ENCODE measurements at regions not wholly inside any gene's neighbourhood (a gene's known extent, or its start where the extent isn't known, plus 50 kb on each side); places are given as distances from the start of the nearest gene placed in this dataset.

DNA sequence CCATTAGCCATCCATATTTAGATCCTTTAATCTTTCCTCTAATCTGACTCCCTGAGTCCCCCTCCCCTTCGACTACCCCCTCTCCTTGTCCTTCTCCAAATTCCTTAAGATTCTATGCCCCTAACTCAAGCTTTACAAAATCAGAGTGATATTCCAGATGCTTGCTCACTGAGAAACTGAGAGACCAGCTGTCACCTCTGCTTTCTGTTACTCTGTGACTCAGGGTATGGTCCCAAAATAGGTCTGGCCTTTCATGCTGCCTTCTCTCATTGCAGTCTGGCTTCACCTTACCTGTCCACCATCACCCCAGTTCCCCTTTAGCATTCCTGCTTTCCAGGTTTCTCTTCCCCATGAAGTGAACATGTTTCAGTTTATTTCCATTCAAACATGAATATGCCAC is 383.3 kb upstream of the SLC30A5 start:
- no peaks in the 10 kb centered on the region for H3K27me3 ChIP-seq (ENCODE audit: insufficient read depth, poor library complexity, severe bottlenecking)
- ATAC-seq (ENCODE audit: low read depth): no peak
- TF ChIP-seq, protein P1, sequence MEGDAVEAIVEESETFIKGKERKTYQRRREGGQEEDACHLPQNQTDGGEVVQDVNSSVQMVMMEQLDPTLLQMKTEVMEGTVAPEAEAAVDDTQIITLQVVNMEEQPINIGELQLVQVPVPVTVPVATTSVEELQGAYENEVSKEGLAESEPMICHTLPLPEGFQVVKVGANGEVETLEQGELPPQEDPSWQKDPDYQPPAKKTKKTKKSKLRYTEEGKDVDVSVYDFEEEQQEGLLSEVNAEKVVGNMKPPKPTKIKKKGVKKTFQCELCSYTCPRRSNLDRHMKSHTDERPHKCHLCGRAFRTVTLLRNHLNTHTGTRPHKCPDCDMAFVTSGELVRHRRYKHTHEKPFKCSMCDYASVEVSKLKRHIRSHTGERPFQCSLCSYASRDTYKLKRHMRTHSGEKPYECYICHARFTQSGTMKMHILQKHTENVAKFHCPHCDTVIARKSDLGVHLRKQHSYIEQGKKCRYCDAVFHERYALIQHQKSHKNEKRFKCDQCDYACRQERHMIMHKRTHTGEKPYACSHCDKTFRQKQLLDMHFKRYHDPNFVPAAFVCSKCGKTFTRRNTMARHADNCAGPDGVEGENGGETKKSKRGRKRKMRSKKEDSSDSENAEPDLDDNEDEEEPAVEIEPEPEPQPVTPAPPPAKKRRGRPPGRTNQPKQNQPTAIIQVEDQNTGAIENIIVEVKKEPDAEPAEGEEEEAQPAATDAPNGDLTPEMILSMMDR (IDR thresholded peaks at IDR 0.05; ENCODE audit: poor library complexity, severe bottlenecking): no peak
- no peak overlapping the region for H3K4me3 ChIP-seq (ENCODE audit: severe bottlenecking)
- no peaks in the 10 kb centered on the region for H3K9me3 ChIP-seq (ENCODE audit: severe bottlenecking)
- no peaks in the 10 kb centered on the region for H3K36me3 ChIP-seq (ENCODE audit: low read depth)
- no peak overlapping the region for H3K27ac ChIP-seq (ENCODE audit: poor library complexity, severe bottlenecking)
- no peaks in the 10 kb centered on the region for H3K4me1 ChIP-seq (ENCODE audit: insufficient read depth, poor library complexity, severe bottlenecking)
- DNase-seq (ENCODE audit: low spot score): no peak

DNA sequence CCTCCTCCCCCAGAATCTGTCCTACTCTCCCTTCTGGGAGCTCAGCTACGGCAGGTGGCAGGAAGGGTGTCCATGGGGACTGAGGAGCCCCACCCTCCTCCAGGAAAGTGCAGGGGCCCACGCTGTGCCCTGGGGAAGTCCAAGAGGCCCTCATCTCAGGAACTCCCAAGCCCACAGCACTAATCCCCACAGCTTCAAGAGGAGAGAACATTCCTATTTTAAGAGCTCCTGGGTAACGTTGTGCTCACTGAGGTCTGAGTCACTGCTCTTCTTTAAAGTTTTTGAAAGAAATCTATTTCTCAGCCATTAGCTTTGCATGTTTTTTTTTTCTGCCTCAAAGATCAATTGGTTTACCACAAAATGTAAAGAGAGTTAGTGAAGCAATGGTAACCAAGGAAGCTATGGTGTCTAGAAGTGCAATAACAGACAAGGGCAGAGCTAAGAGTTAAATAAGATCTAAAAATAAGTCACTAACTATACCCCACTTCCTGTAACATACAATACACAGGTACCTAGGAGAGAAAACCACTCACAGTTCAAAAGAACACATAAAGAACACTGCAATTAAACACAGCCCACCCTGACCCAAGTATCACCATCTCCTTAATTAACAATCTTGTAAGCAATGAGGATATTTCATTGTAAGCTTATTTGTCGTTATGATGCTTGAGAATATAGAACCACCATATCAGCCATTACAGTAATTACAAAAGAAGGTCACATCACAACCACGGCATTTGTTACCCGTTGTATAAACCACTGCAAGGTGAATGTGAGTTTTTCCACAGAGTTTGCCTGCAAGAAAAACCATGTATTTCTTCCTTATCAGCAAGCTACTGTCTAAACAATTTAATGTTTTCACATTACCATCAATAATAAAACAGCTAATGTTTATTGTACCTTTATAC is 382.3 kb upstream of the SLC30A5 start:
- ATAC-seq (ENCODE audit: low read depth) (no peak; the same call in 2 of the 3 replicates), DNase-seq (ENCODE audit: low spot score) (no peak)
- TF ChIP-seq, protein P1 (IDR thresholded peaks at IDR 0.05; ENCODE audit: poor library complexity, severe bottlenecking): no peak
- H3K36me3 ChIP-seq (ENCODE audit: low read depth): no peaks in the 10 kb centered on the region
- H3K4me3 ChIP-seq (ENCODE audit: severe bottlenecking): no peak overlapping the region
- no peaks in the 10 kb centered on the region for H3K27me3 ChIP-seq (ENCODE audit: insufficient read depth, poor library complexity, severe bottlenecking)
- H3K4me1 ChIP-seq (ENCODE audit: insufficient read depth, poor library complexity, severe bottlenecking): no peaks in the 10 kb centered on the region
- H3K27ac ChIP-seq (ENCODE audit: poor library complexity, severe bottlenecking): no peak overlapping the region
- no peaks in the 10 kb centered on the region for H3K9me3 ChIP-seq (ENCODE audit: severe bottlenecking)

DNA sequence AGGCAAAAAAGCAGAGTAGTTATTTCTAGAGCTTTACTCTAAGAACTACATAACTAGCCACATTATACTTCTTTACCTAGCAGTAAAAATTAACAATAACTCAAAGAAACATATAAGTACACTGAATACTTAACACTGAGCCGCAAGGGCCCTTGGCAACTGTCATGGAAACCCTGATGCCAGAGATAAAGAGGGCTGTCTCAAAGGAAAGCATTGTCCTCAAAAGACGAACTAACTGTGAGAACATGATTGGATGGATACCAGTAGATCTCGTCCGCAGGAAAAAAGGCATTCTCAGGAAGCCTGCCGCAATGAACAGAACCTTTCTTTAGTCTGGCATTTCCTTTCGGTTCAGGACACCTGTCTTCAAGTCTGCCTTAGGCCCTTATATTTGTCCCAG is 379.0 kb upstream of the SLC30A5 start:
- ATAC-seq (ENCODE audit: low read depth) (no peak), DNase-seq (ENCODE audit: low spot score) (no peak)
- no peaks in the 10 kb centered on the region for H3K4me1 ChIP-seq (ENCODE audit: insufficient read depth, poor library complexity, severe bottlenecking)
- H3K36me3 ChIP-seq (ENCODE audit: low read depth): no peaks in the 10 kb centered on the region
- H3K9me3 ChIP-seq (ENCODE audit: severe bottlenecking): no peaks in the 10 kb centered on the region
- TF ChIP-seq, protein P1 (IDR thresholded peaks at IDR 0.05; ENCODE audit: poor library complexity, severe bottlenecking): no peak
- no peak overlapping the region for H3K4me3 ChIP-seq (ENCODE audit: severe bottlenecking)
- no peak overlapping the region for H3K27ac ChIP-seq (ENCODE audit: poor library complexity, severe bottlenecking)
- H3K27me3 ChIP-seq (ENCODE audit: insufficient read depth, poor library complexity, severe bottlenecking): no peaks in the 10 kb centered on the region

DNA sequence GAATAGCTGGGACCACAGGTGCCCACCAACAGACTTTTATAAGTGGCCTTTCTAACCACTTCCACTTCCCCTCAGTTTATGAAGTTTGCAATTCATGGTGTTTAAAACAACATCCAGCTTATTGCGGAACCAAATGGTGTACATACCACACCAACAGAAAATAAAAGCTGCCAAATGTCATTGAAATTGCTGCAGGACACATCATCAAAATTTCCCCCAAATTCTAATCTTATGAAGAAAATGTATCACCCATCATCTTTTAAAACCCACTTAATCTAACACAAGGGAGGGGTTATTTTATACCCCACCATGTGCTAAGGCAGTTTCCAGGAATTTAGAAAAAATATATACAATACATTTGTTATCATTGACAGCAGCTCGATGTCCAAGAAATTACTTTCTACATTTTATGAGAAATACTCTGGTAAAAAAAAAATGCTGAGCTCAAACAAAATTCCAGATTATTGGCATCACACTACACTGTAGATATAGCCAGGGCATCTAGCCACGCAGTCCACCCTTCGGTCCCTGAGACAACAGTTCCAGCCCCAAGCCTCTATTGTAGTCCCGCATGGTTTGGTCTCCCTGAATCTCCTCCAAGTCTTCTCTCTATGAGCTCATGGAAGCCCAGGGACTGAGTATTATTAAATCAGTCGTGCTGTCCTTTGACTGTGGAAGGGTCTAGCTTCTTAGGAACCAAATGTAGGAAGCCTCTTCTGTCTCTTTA is 372.8 kb upstream of the SLC30A5 start:
- Histone ChIP-seq H3K4me3 (ENCODE audit: severe bottlenecking) (no peak overlapping the region), H3K36me3 (ENCODE audit: low read depth) (no peaks in the 10 kb centered on the region), H3K9me3 (ENCODE audit: severe bottlenecking) (no peaks in the 10 kb centered on the region), H3K4me1 (ENCODE audit: insufficient read depth, poor library complexity, severe bottlenecking) (no peaks in the 10 kb centered on the region), H3K27ac (ENCODE audit: poor library complexity, severe bottlenecking) (no peak overlapping the region), H3K27me3 (ENCODE audit: insufficient read depth, poor library complexity, severe bottlenecking) (no peaks in the 10 kb centered on the region)
- no peak for ATAC-seq (ENCODE audit: low read depth)
- TF ChIP-seq, protein P1 (IDR thresholded peaks at IDR 0.05; ENCODE audit: poor library complexity, severe bottlenecking): no peak
- DNase-seq (ENCODE audit: low spot score): no peak
